ENCODE measurements at regions not wholly inside any gene's neighbourhood (a gene's known extent, or its start where the extent isn't known, plus 50 kb on each side); places are given as distances from the start of the nearest gene placed in this dataset.
"Not testable (repeated sequence)": the region's sequence is repeated elsewhere in the genome, so short reads cannot be mapped to it uniquely, and the experiment has no call there.

- DNase-seq = no peak
Measured at GRCh38 chr13:90308249-90308648, 1039.2 kb upstream of the MIR17HG start.

- no peak for DNase-seq
Measured at GRCh38 chr13:90311929-90312328, 1035.6 kb upstream of the MIR17HG start.

GRCh38 chr13:90315061-90315460 lies 1032.4 kb upstream of the MIR17HG start:
- DNase-seq = no peak

- no peak for DNase-seq
Measured at GRCh38 chr13:90320664-90321063, 1026.8 kb upstream of the MIR17HG start.

GRCh38 chr13:90321281-90321931 lies 1026.1 kb upstream of the MIR17HG start:
- no peak for DNase-seq

GRCh38 chr13:90329641-90330040 lies 1017.8 kb upstream of the MIR17HG start:
- DNase-seq = no peak

- DNase-seq = no peak
Measured at GRCh38 chr13:90331974-90332373, 1015.5 kb upstream of the MIR17HG start.

GRCh38 chr13:90336507-90336906 lies 1011.0 kb upstream of the MIR17HG start:
- DNase-seq = no peak

- not testable (repeated sequence) for DNase-seq
Measured at GRCh38 chr13:90341348-90341747, 1006.1 kb upstream of the MIR17HG start.

GRCh38 chr13:90348477-90349136 lies 998.9 kb upstream of the MIR17HG start:
- DNase-seq = not testable (repeated sequence)

GRCh38 chr13:90352763-90353162 lies 994.7 kb upstream of the MIR17HG start:
- no peak for DNase-seq

- no peak for DNase-seq
Measured at GRCh38 chr13:90355162-90355751, 992.2 kb upstream of the MIR17HG start.

GRCh38 chr13:90360785-90361184 lies 986.7 kb upstream of the MIR17HG start:
- DNase-seq = no peak

- DNase-seq = no peak
Measured at GRCh38 chr13:90362707-90363106, 984.8 kb upstream of the MIR17HG start.

- no peak for DNase-seq
Measured at GRCh38 chr13:90365130-90365529, 982.4 kb upstream of the MIR17HG start.

- no peak for DNase-seq
Measured at GRCh38 chr13:90374168-90374567, 973.3 kb upstream of the MIR17HG start.

- no peak for DNase-seq
Measured at GRCh38 chr13:90375851-90376250, 971.6 kb upstream of the MIR17HG start.

GRCh38 chr13:90382425-90382824 lies 965.1 kb upstream of the MIR17HG start:
- no peak for DNase-seq

GRCh38 chr13:90385781-90386489 lies 961.6 kb upstream of the MIR17HG start:
- DNase-seq = no peak

GRCh38 chr13:90388887-90389452 lies 958.5 kb upstream of the MIR17HG start:
- DNase-seq = no peak

GRCh38 chr13:90389537-90389936 lies 958.0 kb upstream of the MIR17HG start:
- DNase-seq = no peak

GRCh38 chr13:90393408-90393807 lies 954.1 kb upstream of the MIR17HG start:
- no peak for DNase-seq

- DNase-seq = no peak
Measured at GRCh38 chr13:90395348-90395747, 952.1 kb upstream of the MIR17HG start.

All from activated T-cell treated with anti-CD3 and anti-CD28 coated beads for 4 hours (primary cell).